Stimulated activated naive CD8-positive, alpha-beta T cell treated with anti-CD3 and anti-CD28 coated beads, Interleukin-15, Interleukin-2, amounts not matched to agents 100 U/mL and 50 U/mL, for 24 hours (primary cell): ENCODE measurements at regions not wholly inside any gene's neighbourhood (a gene's known extent, or its start where the extent isn't known, plus 50 kb on each side); places are given as distances from the start of the nearest gene placed in this dataset.

Experiments used
- ATAC-seq: fragments of 150-1000 bp; cut with Tn5 transposase; one replicate; pipeline ENCODE4 v1.10.0; 2021
- DNase-seq: peaks from one replicate; pipeline ENCODE4 v3.0.0; 2021

DNA sequence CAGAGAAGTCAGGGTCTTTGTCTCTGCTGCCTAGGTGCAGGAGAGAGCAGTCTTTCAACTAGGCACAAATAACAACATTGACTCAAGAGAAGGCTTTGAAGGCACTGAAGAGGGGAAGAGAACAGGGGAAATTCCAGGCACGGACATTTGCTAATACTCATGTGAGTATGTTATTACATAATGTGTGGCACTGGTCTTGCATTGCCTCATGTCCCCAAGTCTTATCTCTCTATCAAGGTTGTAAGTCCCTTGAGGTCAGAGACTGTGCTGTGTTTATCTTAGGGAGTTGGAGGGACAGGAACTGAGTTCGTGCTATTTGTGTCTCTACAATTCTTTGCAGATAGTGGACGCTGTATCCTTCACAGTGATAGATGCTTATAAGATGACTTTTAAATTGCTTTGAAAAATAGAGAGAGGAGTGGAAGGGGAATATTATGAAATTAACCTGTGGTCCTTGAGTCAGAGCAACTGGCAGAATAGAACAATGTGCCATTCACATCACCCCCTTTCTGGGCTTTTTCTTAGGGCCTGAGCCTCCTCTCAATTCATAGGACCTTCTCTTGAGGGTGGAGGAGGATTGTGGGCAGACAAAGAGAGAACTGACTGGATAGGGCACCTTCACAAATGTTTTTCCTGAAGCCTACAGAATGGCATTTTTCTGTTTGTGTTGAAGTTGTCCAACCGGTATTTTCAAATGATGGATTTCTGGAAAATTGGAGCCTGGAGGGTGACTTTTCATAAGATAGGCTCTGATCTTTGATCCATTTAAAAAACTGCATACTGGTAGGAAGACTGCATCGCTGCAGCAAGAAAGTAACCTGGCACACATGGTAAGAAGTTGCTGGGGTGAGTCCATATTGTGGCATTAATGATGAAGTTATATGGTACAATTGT is 96.6 kb upstream of the CXCR4 start:
- no peak for DNase-seq
- ATAC-seq: no peak

DNA sequence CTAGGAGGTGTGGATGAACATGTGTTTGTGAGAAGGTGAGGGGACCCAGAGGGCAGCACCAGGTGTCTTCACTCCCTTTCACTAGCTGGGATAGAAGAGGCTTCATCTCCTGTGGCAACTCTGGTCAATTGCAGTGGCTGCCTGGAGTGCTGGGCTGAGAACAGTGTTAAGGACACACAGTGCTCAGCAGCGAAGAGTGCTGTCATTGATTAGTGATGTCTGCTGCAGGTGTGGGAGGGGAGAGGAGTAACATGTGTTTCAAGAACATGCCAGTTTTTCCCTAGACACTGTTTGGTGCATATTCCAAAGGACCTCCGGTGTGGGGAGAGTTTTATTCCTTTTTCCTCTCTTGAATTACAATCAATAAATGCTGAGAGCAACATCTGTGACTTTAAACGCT is 95.9 kb upstream of the CXCR4 start:
- ATAC-seq (no peak), DNase-seq (no peak)

DNA sequence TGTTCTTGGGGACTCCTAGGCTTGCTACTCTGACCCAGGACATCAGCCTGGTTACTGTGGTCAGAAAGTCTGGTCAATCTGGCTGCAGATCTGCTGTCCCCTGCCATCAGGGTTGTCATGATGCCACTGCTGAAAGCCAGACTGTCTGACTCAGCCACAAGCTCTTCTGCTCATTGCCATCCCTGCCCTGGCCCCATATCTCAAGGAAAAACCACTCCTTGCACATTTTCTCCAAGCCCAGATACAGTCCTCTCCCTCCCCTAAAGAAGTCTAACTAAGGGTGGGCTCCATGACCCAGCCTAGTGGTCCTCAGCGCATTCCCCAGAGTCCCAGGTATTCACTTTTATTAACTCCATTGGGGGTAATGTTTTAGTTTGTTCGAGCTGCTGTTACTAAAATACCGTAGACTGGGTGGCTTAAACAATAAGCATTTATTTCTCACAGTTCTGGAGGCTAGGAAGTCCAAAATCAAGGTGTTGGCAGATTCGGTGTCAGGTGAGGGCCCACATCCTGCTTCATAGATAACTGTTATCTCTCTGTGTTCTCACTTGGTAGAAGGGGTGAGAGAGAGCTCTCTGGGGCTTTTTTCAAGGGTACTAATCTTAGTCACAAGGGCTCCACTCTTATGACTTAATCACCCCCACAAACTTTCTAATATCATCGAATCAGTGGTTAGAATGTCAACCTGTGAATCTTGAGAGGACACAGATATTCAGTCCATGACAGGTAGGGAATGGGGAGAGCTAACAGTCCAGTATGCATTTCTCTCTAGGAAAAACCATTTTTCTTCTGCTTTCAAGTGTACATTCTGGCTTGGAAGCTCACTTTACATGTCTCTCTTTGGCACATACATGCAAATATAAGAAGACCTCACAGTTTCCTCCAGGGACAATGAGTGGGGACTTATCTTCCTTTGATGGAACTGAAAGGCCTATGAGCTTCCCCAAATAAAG is 94.8 kb upstream of the CXCR4 start:
- DNase-seq: no peak

DNA sequence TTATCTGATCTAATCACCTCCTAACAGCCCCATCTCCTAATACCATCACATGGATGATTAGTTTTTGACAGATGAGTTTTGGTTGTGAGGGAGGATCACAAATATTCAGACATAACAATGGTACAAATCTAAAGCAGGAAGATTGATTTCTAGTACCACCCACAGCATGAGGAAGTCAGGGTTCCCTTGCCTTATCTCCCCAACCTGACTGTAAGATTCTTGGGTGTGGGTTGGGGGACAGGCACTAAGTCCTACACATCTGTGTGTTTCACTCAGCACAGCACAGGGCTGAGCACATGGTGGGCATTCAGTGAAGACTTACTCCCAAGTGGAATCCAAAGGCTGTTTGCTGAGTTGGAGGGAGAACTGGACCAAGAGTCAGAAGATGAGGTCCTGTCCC is 93.8 kb upstream of the CXCR4 start:
- DNase-seq: no peak
- no peak for ATAC-seq

More for the DNA sequence above, 94.8 kb upstream of the CXCR4 start:
- peak; percentile 83 for ATAC-seq

DNA sequence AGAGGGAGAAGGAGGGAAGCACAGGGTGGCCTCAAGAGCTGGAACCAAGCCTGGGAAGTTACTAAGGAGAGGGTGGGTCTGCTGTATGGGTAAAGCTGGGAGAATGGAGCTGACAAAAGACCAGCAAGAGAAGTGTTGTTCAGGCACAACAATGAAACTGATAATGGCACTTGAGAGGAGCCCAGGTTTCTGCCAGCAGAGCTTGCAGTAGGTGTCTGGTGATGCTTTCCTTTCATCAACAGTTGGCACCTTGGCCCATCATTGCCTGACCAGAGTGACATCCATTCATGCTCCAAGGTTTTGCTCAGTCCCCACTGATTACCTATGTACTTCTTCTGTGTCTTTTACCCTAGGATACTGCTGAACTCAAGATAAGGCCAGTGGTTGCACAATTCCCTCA is 92.9 kb upstream of the CXCR4 start:
- DNase-seq (no peak), ATAC-seq (no peak)

DNA sequence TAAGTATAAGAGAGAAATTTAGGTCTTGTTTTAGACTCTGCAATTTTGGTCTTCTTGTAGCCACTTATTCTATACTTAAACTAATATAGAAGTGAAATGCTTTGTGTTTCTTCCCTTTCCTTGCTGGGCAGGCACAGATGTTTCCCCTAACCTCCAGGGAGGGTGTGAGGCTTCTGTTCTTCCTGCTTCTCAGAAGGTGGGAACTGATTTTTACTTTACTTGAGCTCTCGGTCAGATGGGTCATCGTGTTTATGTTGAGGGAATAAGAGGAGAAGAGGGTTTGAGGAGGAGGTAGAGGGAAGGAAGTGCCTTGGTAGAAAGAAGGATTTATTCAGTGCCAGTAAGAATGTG is 92.5 kb upstream of the CXCR4 start:
- ATAC-seq (no peak), DNase-seq (no peak)

DNA sequence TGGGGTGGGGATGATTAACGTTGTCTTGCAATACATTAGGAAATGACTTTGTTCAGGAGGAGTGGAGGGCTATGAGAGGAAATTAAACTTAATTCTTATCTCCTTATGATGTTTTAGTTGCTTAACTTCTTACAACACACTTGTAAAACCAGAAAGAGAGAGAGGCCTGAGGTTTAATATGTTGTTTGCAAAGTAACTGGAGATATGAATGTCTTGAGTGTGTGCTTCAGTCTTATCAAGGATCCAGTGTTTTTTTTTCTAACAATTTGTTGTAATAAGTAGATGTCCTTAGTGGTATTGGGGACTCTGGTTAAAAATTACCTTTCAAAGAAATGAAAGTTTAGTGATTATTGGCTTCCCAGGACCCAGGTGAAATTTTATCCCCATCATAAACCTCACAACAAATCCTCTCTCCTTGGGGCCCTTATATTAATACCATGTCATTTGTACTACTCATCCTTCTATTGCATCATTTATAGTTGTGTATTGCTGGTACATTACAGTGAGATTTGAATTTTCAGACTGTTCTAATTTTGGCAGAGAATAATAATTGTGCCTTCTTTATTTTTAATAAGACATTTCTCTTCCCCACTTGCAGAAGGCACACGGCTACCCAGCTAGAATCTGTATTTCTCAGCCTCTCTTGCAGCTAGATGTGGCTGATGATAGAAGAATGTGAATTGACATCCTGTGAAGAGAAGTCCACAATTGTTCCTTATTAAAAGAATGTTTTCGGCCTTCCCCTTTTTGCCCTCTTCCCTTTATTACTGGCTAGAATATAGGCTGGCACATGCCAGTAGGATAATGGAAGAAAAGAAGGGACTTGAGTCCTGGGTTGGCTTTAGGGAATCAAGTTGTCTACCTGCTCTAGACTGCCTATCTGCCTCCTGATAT is 91.9 kb upstream of the CXCR4 start:
- ATAC-seq (no peak), DNase-seq (no peak)

DNA sequence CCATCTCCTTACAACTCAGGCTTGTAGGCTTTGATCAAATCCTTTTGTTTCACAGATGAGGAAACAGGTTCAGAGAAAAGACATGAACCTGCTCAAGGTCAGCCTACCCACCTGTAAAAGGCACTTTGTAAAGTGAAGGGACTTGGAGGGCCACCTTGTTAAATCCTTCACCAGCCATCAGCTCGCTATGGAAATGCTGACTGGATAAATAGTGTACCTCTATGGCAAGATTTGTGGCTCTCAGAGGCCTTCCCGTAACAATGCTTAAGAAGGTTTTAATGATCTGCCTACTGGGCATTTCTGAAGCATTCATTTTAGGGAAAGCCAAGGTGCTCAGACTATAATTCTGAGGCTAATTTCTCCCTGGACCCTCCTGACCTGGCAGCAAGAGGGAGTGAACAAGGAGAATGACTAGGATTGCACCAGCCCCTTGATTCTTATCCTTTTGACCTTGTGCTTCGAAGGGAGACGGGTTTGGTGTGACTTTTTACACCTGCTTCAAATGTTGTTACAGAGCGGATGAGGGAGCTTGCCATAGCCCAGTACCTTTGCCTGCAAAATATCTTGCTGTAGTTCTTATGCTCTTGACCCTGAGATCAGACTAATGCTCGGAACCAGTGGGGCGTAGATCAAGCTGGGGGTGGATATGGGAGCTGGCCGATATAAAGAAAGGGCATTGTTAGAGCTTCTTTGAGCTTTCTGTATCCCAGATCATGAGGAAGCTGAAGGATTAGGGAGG is 90.9 kb upstream of the CXCR4 start:
- ATAC-seq (no peak), DNase-seq (no peak)

DNA sequence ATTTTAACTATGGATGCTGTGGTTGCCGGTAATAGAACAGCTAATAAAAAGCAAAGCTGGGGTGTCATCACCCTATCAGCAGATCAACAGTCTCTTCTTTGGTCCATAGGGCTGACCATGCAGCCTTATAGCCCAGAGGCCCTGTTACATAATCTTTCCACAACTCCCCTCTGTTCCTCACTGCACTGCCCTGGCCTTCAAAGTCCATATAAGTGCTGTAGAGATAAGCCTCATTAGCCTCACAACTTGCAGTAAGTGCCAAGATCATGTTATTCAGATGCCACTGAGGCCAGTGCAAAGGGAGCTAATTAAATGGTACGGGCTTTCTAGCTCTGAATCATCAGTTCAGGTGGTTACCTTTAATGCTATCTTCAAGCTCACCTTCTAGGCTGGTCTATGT is 89.7 kb upstream of the CXCR4 start:
- DNase-seq: no peak

DNA sequence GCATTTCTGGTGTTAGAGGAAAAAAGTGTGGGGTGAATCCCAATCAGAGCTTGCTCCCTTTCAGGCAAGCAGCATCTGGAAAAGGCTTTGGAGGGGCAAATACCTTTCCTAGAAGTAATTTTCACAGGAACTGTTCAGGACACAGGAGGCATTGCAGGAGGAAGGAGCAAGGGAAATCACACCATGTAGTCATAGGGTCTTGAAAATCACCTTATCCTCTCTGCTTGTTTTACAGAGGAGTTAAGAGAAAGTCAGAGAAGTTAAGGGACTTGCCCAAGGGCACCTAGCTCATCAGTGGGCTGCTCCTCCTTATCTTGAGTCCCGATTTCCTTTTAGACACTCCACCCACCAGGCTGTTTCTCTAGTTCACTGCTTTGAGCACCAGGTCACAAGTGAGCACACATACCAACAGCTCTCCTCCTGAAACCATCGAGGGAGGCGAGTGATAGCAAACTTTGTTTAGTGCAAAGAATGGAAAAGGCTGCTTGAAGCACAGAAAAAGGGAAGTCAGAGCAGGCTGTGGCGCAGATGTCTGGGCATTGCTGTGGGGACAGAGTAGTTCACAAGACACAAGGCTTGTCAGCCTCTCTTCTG is 89.2 kb upstream of the CXCR4 start:
- DNase-seq: peak; percentile 31
- peak; percentile 76 for ATAC-seq

More for the DNA sequence above, 89.7 kb upstream of the CXCR4 start:
- ATAC-seq: peak; percentile 33

DNA sequence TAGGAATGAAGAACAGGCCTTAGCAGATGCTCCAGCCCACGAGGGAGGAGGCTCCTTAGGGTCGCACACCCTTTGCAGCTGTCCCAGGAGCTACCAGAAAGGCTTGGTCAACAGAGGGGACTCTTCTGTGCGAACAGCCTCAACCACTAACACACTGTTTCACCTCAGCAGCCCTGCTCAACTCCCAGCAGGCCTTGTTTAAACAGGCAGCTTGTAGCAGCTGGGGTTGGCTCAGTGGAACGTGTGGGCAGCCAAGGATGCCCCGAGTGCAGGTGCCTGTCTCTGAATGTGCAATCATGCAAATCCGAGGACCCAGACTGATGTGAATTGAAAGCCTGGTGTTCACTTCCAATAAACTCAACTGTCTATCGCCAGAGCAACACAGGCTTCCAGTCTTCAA is 88.7 kb upstream of the CXCR4 start:
- peak; percentile 58 for DNase-seq
- ATAC-seq: peak; percentile 51

DNA sequence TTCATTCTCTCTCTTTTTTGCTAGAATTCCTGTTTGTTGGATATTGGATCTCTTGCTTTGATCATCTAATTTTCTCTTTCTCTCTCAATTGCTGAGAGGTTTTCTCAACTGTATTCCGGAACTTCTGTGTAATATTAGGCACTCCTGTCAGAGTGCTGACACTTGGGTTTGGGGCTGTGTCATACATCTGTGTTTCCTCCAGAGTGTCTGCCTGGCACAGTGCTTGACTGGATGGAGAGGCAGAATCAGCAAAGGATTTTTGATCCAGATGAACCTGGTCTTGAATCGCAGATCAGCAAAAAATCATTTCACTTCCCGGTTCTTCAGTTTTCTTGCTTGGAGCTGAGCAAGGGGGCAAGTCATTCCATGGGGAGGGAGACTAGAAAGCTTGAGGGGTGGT is 87.7 kb upstream of the CXCR4 start:
- DNase-seq (no peak), ATAC-seq (no peak)

DNA sequence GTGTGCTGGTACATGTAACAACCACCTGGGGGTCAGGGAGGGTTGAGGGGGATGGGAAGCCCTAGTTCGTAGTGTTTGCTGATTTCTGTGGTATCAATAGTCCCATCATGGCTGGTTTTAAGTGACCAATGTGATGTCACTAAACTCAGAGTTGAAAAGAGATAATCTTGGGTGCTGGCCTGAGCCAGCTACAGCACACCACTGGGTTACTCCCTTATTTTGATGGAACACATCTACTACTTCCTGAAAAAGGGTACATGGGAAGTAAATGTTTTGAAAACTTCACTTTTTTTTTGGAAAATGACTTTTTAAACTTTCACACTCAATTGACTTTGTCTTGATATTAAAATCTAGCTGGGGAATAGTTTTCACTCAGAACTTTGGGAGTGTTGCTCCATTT is 87.0 kb upstream of the CXCR4 start:
- no peak for ATAC-seq
- DNase-seq: no peak

DNA sequence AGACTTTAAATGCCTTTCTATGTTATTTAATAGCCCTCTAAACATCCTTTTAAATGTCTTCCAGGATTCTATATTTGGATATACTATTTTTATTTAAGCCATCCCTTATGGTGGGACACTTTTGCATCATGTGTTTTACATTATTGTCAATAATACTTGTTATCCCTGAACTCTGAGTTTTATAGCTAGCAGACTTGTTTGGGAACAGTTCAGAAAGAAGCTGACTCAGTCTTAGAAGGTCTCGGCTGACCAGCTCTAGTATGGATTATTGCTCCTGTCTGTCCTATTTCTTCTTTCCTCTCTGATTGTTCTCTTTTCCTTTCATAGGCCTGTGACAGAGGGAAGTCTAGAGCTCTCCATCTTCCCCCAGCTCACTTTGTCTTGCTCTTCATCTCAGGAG is 77.3 kb upstream of the CXCR4 start:
- DNase-seq: no peak
- ATAC-seq: no peak

DNA sequence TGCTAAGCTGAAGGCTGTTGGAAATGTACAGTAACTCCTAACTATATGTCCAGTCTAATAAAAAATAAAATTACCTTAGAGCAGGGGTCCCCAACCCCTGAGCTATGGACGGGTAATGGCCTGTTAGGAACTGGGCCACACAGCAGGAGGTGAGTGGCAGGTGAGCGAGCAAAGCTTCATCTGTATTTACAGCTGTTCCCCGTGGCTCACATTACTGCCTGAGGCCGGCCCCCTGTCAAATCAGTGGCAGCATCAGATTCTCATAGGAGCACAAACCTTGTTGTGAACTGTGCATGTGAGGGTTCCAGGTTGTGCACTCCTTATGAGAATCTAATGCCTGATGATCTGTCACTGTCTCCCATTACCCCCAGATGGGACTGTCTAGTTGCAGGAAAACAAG is 73.1 kb upstream of the CXCR4 start:
- ATAC-seq (no peak), DNase-seq (no peak)

DNA sequence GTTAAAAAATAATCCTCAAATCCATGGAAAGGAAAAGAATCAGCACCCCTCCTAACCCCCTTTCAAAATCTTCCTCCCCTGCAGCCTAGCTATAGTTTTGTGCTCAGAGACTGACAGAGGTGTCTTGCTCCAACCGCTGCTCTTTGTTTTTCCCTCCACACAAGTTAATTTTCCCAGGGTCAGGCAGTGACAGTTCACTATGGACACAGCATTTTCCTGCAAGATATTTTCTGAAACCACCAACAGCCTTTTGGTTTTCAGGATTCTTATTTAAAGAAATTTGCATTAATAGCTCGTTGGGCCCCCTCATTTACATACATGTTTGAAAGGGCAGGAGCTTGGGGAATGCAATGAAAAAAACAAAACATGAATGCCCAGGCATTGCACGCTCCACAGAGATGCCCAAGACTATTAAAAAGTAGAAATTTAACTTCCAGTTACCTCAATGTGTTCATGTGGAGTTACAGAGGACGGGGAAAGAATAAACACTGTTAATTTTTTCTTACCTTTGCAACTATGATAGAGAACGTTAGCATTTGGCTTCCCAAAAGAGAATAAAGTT is 71.4 kb upstream of the CXCR4 start:
- ATAC-seq: no peak

DNA sequence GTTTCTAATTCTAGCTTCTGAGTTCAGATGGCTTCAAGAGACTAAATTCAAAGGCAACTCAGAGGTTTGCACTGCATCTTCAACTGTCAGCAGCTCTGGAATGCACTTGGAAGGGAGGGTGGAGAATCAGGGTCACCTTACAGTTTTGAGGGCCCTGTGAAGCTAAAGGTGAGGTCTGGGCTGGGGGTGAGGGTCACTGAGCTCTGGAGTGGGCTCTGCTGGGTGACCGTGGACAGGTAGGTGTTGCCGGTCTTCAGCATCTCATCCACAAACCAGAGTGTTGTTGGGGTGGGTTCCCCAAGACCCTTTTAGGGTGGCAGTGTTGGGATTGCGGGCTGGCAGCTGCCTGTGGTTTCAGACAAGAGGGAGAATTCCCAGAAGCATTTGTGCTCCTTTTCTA is 70.1 kb upstream of the CXCR4 start:
- ATAC-seq: no peak
- no peak for DNase-seq

More for the DNA sequence above, 71.4 kb upstream of the CXCR4 start:
- no peak for DNase-seq

DNA sequence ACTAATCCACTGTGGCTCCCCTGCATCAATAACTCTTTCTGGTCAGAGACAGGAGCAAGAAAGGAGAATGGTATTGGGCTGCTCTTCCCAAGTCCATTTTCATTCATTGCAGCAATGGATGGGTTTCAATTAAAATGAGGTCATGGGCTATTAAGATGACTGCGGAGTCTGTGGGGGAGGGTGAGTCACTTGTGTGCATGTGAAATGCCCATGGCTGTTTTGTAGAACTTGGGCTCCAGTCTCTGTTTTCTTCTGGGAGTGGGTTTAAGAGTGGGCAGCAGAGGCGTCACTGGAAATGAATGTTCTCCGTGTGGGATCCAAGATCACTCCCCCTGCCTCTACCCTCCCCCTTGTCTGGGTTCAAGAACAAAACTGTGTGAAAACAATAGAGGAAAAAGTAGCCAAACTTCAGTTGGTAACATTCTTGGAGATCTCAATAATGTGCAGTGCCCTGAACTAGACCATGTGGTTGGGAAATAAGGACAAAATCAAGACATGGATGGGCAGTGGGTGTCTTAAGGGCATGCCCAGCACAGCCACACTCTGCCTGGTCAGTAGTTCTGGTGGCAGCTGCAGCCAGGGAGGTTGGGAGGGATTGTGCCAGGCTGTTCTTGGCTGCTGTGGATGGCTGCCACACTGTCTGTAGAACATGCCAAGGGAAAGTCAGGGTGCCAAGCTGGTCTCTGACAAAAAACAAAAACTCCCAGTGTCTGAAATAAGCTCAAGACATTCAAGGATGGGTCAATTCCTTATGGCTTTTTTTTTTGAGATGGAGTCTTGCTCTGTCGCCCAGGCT is 68.2 kb upstream of the CXCR4 start:
- ATAC-seq (no peak), DNase-seq (no peak)

DNA sequence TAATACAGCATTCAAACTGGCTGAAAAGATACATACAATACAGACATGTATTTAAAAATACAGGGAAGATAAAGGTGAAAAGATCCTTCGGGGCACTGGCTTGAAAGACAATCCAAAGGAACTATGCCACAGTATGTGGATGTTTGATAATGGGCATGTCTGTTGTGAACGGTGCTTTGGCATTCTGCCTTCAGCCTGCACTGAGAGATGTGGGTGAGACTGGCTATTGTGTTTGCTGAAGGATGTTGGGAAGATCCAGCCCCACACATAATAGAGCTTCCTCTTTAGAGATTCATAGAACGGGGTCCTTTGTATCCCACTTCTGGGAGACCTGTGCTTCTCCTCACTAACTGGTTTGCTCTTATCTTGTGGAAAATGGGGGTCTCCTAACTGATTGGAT is 65.1 kb upstream of the CXCR4 start:
- no peak for ATAC-seq
- DNase-seq: no peak

DNA sequence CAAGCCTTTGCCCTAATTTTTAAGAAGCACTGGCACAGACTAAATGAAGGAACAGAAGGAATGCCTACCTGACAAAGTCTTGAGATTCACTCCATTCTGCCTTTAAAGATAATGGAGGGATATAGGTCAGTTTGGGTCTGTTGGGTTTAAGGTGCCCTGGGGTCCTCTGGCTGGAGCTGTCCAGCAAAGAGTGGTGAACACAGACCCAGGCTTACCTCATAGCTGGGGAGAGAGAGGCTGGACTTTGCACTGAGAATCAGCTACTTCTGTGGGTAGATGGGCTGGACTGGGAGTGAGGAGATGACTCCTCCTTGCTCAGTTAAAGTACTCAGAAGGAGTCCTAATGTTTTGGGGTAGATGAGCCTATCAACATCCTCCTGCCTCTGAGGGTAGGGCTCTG is 64.4 kb upstream of the CXCR4 start:
- DNase-seq: no peak
- no peak for ATAC-seq
